HL-60 (cell line): ENCODE measurements at regions not wholly inside any gene's neighbourhood (a gene's known extent, or its start where the extent isn't known, plus 50 kb on each side); places are given as distances from the start of the nearest gene placed in this dataset.

Experiments
- GABPA ChIP-seq: IDR thresholded peaks from 2 replicates; pipeline ENCODE4 v1.6.1; 2012; ENCODE audit warnings: low read depth
- POLR2AphosphoS5 ChIP-seq: IDR thresholded peaks from 2 replicates; pipeline ENCODE4 v1.6.1; 2012; ENCODE audit warnings: low read depth
- SPI1 ChIP-seq: IDR thresholded peaks from 2 replicates; pipeline ENCODE4 v1.6.1; 2012; ENCODE audit warnings: low read depth, mild to moderate bottlenecking, borderline replicate concordance
- TF ChIP-seq, protein P1 (sequence below): IDR thresholded peaks from one replicate; pipeline ENCODE4 v1.5.1; 2011; ENCODE audit warnings: low read length, control low read depth, inconsistent platforms; ENCODE audit not compliant: insufficient read depth
- TF ChIP-seq, protein P2 (sequence below): IDR thresholded peaks from 2 replicates; pipeline ENCODE4 v1.6.1; 2012; ENCODE audit warnings: low read depth; ENCODE audit not compliant: insufficient replicate concordance

DNA sequence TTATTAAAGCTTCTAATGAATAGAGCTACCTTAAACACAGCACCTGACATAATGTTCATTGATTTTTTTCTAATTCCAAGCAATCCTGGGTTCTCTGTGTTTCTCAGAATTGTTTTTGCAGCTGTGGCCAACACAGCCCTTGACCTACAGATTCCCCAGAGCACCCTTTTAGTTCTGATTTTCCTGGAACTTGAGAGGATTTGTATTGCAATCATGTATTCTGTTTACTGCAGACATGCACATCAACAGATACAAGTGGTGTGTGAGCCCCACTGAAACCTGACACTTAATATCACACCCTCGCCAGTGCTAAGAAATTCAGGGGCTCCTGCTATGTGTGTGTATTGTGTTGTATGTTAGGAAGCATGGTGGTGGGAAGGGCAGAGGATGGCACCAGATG is 344.2 kb upstream of the POM121L12 start:
- TF ChIP-seq, protein P1, sequence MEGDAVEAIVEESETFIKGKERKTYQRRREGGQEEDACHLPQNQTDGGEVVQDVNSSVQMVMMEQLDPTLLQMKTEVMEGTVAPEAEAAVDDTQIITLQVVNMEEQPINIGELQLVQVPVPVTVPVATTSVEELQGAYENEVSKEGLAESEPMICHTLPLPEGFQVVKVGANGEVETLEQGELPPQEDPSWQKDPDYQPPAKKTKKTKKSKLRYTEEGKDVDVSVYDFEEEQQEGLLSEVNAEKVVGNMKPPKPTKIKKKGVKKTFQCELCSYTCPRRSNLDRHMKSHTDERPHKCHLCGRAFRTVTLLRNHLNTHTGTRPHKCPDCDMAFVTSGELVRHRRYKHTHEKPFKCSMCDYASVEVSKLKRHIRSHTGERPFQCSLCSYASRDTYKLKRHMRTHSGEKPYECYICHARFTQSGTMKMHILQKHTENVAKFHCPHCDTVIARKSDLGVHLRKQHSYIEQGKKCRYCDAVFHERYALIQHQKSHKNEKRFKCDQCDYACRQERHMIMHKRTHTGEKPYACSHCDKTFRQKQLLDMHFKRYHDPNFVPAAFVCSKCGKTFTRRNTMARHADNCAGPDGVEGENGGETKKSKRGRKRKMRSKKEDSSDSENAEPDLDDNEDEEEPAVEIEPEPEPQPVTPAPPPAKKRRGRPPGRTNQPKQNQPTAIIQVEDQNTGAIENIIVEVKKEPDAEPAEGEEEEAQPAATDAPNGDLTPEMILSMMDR = no peak
- TF ChIP-seq POLR2AphosphoS5 (no peak), SPI1 (no peak), GABPA (no peak)
- TF ChIP-seq, protein P2, sequence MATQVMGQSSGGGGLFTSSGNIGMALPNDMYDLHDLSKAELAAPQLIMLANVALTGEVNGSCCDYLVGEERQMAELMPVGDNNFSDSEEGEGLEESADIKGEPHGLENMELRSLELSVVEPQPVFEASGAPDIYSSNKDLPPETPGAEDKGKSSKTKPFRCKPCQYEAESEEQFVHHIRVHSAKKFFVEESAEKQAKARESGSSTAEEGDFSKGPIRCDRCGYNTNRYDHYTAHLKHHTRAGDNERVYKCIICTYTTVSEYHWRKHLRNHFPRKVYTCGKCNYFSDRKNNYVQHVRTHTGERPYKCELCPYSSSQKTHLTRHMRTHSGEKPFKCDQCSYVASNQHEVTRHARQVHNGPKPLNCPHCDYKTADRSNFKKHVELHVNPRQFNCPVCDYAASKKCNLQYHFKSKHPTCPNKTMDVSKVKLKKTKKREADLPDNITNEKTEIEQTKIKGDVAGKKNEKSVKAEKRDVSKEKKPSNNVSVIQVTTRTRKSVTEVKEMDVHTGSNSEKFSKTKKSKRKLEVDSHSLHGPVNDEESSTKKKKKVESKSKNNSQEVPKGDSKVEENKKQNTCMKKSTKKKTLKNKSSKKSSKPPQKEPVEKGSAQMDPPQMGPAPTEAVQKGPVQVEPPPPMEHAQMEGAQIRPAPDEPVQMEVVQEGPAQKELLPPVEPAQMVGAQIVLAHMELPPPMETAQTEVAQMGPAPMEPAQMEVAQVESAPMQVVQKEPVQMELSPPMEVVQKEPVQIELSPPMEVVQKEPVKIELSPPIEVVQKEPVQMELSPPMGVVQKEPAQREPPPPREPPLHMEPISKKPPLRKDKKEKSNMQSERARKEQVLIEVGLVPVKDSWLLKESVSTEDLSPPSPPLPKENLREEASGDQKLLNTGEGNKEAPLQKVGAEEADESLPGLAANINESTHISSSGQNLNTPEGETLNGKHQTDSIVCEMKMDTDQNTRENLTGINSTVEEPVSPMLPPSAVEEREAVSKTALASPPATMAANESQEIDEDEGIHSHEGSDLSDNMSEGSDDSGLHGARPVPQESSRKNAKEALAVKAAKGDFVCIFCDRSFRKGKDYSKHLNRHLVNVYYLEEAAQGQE = no peak
